HG02970 (cell line): ENCODE measurements at regions not wholly inside any gene's neighbourhood (a gene's known extent, or its start where the extent isn't known, plus 50 kb on each side); places are given as distances from the start of the nearest gene placed in this dataset.
"Not testable (repeated sequence)": the region's sequence is repeated elsewhere in the genome, so short reads cannot be mapped to it uniquely, and the experiment has no call there.

Experiments
- ATAC-seq: cut with Tn5 transposase; IDR thresholded peaks from one replicate; pipeline ENCODE4 v1.9.1; 2021; ENCODE audit warnings: mild to moderate bottlenecking, moderate library complexity, moderate number of reproducible peaks; ENCODE audit not compliant: unreplicated experiment, low FRiP score

- ATAC-seq, result no peak
These were observed 799.8 kb downstream of the RAPGEF2 start for GRCh38 chr4:159902648-159903047.

- ATAC-seq, result no peak
These were observed 802.0 kb downstream of the RAPGEF2 start for GRCh38 chr4:159904906-159905305.

GRCh38 chr4:159906051-159906450 lies 803.2 kb downstream of the RAPGEF2 start:
- no peak for ATAC-seq

- ATAC-seq, result no peak
These were observed 803.6 kb downstream of the RAPGEF2 start for GRCh38 chr4:159906517-159906916.

GRCh38 chr4:159910721-159911120 lies 807.8 kb downstream of the RAPGEF2 start:
- ATAC-seq, result no peak

GRCh38 chr4:159922119-159922518 lies 819.2 kb downstream of the RAPGEF2 start:
- no peak for ATAC-seq

- no peak for ATAC-seq
These were observed 822.9 kb downstream of the RAPGEF2 start for GRCh38 chr4:159925770-159926169.

GRCh38 chr4:159926871-159927270 lies 824.0 kb downstream of the RAPGEF2 start:
- no peak for ATAC-seq

- ATAC-seq, result no peak
These were observed 824.9 kb downstream of the RAPGEF2 start for GRCh38 chr4:159927781-159928180.

GRCh38 chr4:159934602-159935001 lies 831.7 kb downstream of the RAPGEF2 start:
- ATAC-seq, result not testable (repeated sequence)

- ATAC-seq, result peak; percentile 88
These were observed 834.7 kb downstream of the RAPGEF2 start for GRCh38 chr4:159937595-159937994.

GRCh38 chr4:159939681-159940080 lies 836.8 kb downstream of the RAPGEF2 start:
- ATAC-seq, result not testable (repeated sequence)

GRCh38 chr4:159941076-159941475 lies 838.2 kb downstream of the RAPGEF2 start:
- ATAC-seq, result no peak

GRCh38 chr4:159944477-159944876 lies 841.6 kb downstream of the RAPGEF2 start:
- no peak for ATAC-seq

GRCh38 chr4:159946983-159947615 lies 844.2 kb downstream of the RAPGEF2 start:
- no peak for ATAC-seq

- ATAC-seq, result no peak
These were observed 847.8 kb downstream of the RAPGEF2 start for GRCh38 chr4:159950707-159951106.

- ATAC-seq, result no peak
These were observed 863.9 kb downstream of the RAPGEF2 start for GRCh38 chr4:159966746-159967145.

GRCh38 chr4:159976871-159977482 lies 874.1 kb downstream of the RAPGEF2 start:
- not testable (repeated sequence) for ATAC-seq

- ATAC-seq, result no peak
These were observed 875.2 kb downstream of the RAPGEF2 start for GRCh38 chr4:159977907-159978617.

- ATAC-seq, result no peak
These were observed 876.5 kb downstream of the RAPGEF2 start for GRCh38 chr4:159979351-159979750.

GRCh38 chr4:159979953-159980352 lies 877.1 kb downstream of the RAPGEF2 start:
- ATAC-seq, result no peak
